ENCODE measurements at regions not wholly inside any gene's neighbourhood (a gene's known extent, or its start where the extent isn't known, plus 50 kb on each side); places are given as distances from the start of the nearest gene placed in this dataset.

DNA sequence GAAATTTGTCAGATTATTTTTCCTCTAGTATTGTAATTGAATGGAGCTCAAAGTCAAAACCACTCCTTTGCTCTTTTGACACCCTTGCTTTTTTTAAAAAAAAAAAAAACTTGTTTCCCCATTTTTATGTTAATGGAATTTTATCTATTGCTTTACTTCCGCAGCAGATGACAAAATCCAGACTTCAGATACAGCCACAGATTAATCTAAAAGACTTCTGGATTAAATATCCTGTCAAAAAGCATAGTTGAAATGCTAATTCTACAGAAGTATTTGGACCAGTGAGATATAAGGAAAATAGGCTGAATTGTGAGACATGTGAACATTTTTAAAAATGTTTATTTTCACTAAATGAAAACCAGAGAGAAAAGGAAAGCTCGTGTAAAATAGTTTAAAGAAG, 341.4 kb downstream of the BMP2 start:
- H3K27ac ChIP-seq: no peak overlapping the region
- intact Hi-C loops (cut with DNase I): no loop called here
- H3K27me3 ChIP-seq: no peaks in the 10 kb centered on the region
- DNase-seq (no peak), ATAC-seq (no peak), FAIRE-seq (no peak)
- no peaks in the 10 kb centered on the region for H3K36me3 ChIP-seq
- no peaks in the 10 kb centered on the region for H3K9me3 ChIP-seq
- whole genome bisulfite sequencing, 2 donors: 53 to 57% methylated on average over 2 of the region's 2 CpGs
- TF ChIP-seq, protein P1, sequence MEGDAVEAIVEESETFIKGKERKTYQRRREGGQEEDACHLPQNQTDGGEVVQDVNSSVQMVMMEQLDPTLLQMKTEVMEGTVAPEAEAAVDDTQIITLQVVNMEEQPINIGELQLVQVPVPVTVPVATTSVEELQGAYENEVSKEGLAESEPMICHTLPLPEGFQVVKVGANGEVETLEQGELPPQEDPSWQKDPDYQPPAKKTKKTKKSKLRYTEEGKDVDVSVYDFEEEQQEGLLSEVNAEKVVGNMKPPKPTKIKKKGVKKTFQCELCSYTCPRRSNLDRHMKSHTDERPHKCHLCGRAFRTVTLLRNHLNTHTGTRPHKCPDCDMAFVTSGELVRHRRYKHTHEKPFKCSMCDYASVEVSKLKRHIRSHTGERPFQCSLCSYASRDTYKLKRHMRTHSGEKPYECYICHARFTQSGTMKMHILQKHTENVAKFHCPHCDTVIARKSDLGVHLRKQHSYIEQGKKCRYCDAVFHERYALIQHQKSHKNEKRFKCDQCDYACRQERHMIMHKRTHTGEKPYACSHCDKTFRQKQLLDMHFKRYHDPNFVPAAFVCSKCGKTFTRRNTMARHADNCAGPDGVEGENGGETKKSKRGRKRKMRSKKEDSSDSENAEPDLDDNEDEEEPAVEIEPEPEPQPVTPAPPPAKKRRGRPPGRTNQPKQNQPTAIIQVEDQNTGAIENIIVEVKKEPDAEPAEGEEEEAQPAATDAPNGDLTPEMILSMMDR (IDR thresholded peaks at IDR 0.05): no peak
- no peaks in the 10 kb centered on the region for H3K4me1 ChIP-seq
- no peak overlapping the region for H3K4me3 ChIP-seq

DNA sequence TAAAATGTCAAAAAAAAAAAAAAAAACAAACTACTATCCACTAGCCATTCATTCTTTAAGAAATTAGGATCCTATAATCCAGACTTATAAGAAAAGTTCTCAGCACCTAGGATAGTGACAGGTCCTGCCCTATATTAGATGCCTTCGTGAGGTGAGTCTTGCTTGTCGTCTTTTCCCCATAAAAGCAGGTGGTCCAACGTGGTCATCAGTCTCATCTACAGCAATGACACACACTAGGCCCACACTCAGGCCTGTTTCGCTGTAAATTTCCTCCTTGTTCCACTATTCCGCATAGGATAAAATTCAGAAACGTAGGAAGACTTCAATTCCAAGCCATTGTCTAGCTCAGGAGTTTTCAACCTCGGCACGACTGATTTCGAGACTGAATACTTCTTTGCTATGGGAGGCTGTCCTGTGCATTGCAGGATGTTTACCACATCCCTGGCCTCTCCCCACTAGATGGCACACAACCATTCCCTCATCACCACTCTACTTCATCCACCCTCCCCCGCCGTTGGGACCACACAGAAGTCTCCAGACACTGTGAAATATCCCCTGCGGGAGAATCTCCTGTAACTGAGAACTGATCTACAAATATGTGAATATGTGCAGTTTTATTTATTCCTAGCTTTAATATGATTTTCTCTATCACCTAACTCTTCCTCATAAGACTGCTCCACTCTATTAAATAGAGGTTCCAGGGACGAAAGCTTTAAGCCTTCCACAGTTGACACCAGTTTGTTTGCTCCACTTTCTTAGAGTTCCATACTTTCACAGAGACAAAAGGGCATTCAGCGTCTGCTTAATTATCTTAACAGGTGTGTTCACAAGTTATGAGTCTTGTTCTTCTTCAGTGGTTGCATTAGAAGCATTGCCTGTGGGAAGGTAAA, 346.3 kb downstream of the BMP2 start:
- no peaks in the 10 kb centered on the region for H3K36me3 ChIP-seq
- peak in 3 of 4 donors; percentile 62 to 76 (median 66) for ATAC-seq
- no peaks in the 10 kb centered on the region for H3K4me1 ChIP-seq
- no peaks in the 10 kb centered on the region for H3K27me3 ChIP-seq
- no peak for FAIRE-seq
- TF ChIP-seq, protein P1 (IDR thresholded peaks at IDR 0.05): no peak
- peak in 1 of 6 donors; percentile 17 for DNase-seq
- intact Hi-C loops (cut with DNase I): no loop called here
- no peak overlapping the region for H3K27ac ChIP-seq
- no peak overlapping the region for H3K4me3 ChIP-seq
- WGBS, 2 donors: 25 to 32% methylated on average over 14 of the region's 14 CpGs
- H3K9me3 ChIP-seq: no peaks in the 10 kb centered on the region

DNA sequence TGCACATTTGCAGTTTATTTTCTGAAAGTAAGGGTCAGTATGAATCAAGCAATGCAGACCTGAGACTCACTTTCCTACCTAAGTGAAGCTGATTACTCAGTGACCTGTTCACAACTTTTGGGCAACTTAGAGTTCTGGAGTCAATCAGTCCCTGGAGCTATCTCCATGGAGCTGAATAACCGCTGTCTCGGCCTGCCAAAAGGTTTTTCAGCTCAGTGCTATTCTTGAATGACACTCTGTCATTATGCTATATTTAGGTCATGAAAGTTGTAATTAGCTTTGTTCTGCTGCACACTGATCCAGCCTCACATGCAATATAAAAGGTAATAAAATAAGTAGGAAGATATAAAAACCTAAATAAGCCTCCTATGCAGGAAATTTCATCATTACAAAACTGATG, 356.0 kb downstream of the BMP2 start:
- FAIRE-seq: no peak
- WGBS, 2 donors: 77 to 85% methylated on average over 2 of the region's 2 CpGs
- H3K4me1 ChIP-seq: no peaks in the 10 kb centered on the region
- DNase-seq: no peak
- H3K36me3 ChIP-seq: no peaks in the 10 kb centered on the region
- no peaks in the 10 kb centered on the region for H3K27me3 ChIP-seq
- no peak overlapping the region for H3K4me3 ChIP-seq
- no peaks in the 10 kb centered on the region for H3K9me3 ChIP-seq
- TF ChIP-seq, protein P1 (IDR thresholded peaks at IDR 0.05): no peak
- intact Hi-C loops (cut with DNase I): no loop called here
- H3K27ac ChIP-seq: no peak overlapping the region
- no peak for ATAC-seq

DNA sequence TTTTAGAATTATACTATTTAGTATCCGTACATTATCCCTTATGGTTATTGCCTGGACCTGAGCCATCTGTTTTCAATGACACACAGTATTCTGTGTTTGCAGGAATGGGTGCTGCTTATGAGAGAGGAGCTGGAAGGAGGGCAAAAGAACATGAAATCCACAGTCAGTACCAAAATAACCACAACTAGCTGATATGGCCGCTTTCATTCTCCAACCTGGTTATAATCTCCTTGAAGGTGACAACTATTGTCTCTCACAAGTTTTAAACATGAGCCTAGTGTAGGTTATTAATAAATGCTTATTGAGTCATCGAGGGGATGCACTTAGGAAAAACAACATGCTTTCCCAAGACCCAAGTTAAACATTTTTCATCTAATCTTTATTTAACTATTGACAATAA, 356.6 kb downstream of the BMP2 start:
- FAIRE-seq: no peak
- ATAC-seq: no peak
- WGBS, 2 donors: 58 to 59% methylated on average over 3 of the region's 3 CpGs

More for the DNA sequence above, 356.6 kb downstream of the BMP2 start:
- Histone ChIP-seq H3K9me3 (no peaks in the 10 kb centered on the region), H3K36me3 (no peaks in the 10 kb centered on the region), H3K27ac (no peak overlapping the region), H3K27me3 (no peaks in the 10 kb centered on the region), H3K4me3 (no peak overlapping the region), H3K4me1 (no peaks in the 10 kb centered on the region)
- DNase-seq: no peak
- TF ChIP-seq, protein P1 (IDR thresholded peaks at IDR 0.05): no peak
- intact Hi-C loops (cut with DNase I): no loop called here
